PC-3 (cell line): ENCODE measurements at regions not wholly inside any gene's neighbourhood (a gene's known extent, or its start where the extent isn't known, plus 50 kb on each side); places are given as distances from the start of the nearest gene placed in this dataset.

Experiments
- ATAC-seq: fragments of 200-7000 bp; cut with Tn5 transposase; 2 replicates; pipeline ENCODE4 v1.9.1; 2020; ENCODE audit warnings: mild to moderate bottlenecking, moderate library complexity
- BruUV-seq: library from RNA; stranded (reverse); fragments of 400-500 nt; replicated peaks from 2 replicates; lab custom pipeline; 2021; lab: Mats Ljungman, UMichigan
- CTCF ChIA-PET: fragments of 300-600 bp; sonication (Branson Sonifier 250); formaldehyde crosslinking; loops from one replicate; lab custom pipeline; 2022; ENCODE audit warnings: antibody characterized with exemption; lab: Charles Lee
- POLR2A ChIA-PET: fragments of 300-600 bp; sonication (Branson Sonifier 250); formaldehyde crosslinking; loops from one replicate; lab custom pipeline; 2022; ENCODE audit warnings: antibody characterized with exemption; ENCODE audit not compliant: unreplicated experiment; lab: Charles Lee
- DNase-seq: peaks from one replicate; pipeline ENCODE4 v3.0.0-alpha.2; 2015
- H2AFZ ChIP-seq: fragments of 300-600 bp; sonication (generic); 2 replicates; pipeline ENCODE4 v1.6.0; 2016; ENCODE audit warnings: antibody characterized with exemption, low read length
- H3F3A ChIP-seq: fragments of 300-600 bp; sonication (generic); one replicate; pipeline ENCODE4 v1.6.0; 2017; ENCODE audit warnings: antibody characterized with exemption, low read length, control low read depth, mild to moderate bottlenecking; ENCODE audit not compliant: unreplicated experiment
- H3K27ac ChIP-seq: fragments of 300-600 bp; sonication (generic); 2 replicates; pipeline ENCODE4 v1.5.1; 2016; ENCODE audit warnings: mild to moderate bottlenecking, low read length
- H3K27me3 ChIP-seq: fragments of 300-600 bp; sonication (generic); 2 replicates; pipeline ENCODE4 v1.6.1; 2016; ENCODE audit warnings: low read length, mixed read lengths
- H3K36me3 ChIP-seq: fragments of 300-600 bp; sonication (generic); 2 replicates; pipeline ENCODE4 v1.6.1; 2016; ENCODE audit warnings: low read depth, mixed run types, low read length, mixed read lengths
- H3K4me1 ChIP-seq: fragments of 300-600 bp; sonication (generic); 2 replicates; pipeline ENCODE4 v1.5.1; 2016; ENCODE audit warnings: low read length; ENCODE audit not compliant: insufficient read depth
- H3K4me2 ChIP-seq: fragments of 300-600 bp; sonication (generic); 2 replicates; pipeline ENCODE4 v1.6.0; 2016; ENCODE audit warnings: low read length
- H3K4me3 ChIP-seq: fragments of 300-600 bp; sonication (generic); 2 replicates; pipeline ENCODE4 v1.5.1; 2016; ENCODE audit warnings: mild to moderate bottlenecking, low read length, mixed read lengths
- H3K79me2 ChIP-seq: fragments of 300-600 bp; sonication (generic); 2 replicates; pipeline ENCODE4 v1.6.1; 2017; ENCODE audit warnings: low read length, mixed read lengths
- H3K9ac ChIP-seq: fragments of 300-600 bp; sonication (generic); 2 replicates; pipeline ENCODE4 v1.6.0; 2016; ENCODE audit warnings: mild to moderate bottlenecking, low read length
- H3K9me2 ChIP-seq: fragments of 300-600 bp; sonication (generic); replicated peaks from 2 replicates; pipeline ENCODE4 v1.6.1; 2016; ENCODE audit warnings: mixed run types, low read length, mixed read lengths
- H3K9me3 ChIP-seq: fragments of 300-600 bp; sonication (generic); 2 replicates; pipeline ENCODE4 v1.6.1; 2016; ENCODE audit warnings: low read length, mixed read lengths
- H4K20me1 ChIP-seq: fragments of 300-600 bp; sonication (generic); 2 replicates; pipeline ENCODE4 v1.6.1; 2016; ENCODE audit warnings: low read length, mixed read lengths
- CTCF ChIP-seq: fragments of 300-600 bp; sonication (generic); conservative IDR thresholded peaks from 2 replicates; pipeline ENCODE4 v1.5.1; 2017; ENCODE audit warnings: antibody characterized with exemption, low read depth, mild to moderate bottlenecking, low read length
- EZH2 ChIP-seq: fragments of 300-600 bp; sonication (generic); IDR thresholded peaks from one replicate; pipeline ENCODE4 v1.6.1; 2017; ENCODE audit warnings: antibody characterized with exemption, mild to moderate bottlenecking, low read length; ENCODE audit not compliant: unreplicated experiment
- EZH2phosphoT487 ChIP-seq: fragments of 300-600 bp; sonication (generic); IDR thresholded peaks from 2 replicates; pipeline ENCODE4 v1.6.1; 2018; ENCODE audit warnings: mild to moderate bottlenecking, antibody characterized with exemption, low read length, borderline replicate concordance
- intact Hi-C: fragments of 100-400 bp; cut with micrococcal nuclease; formaldehyde crosslinking; loops from 2 replicates; pipeline ENCODE4 v1.9.0; 2023

GRCh38 chr7:83870515-83870914 lies 221.6 kb upstream of the SEMA3E start:
- no peaks in the 10 kb centered on the region; the same call in 1 of the 2 replicates for H3K27me3 ChIP-seq
- POLR2A ChIA-PET, result no interaction called here
- no peak overlapping the region for H3K4me3 ChIP-seq
- H3K79me2 ChIP-seq, result no peaks in the 10 kb centered on the region
- H3K27ac ChIP-seq, result no peak overlapping the region
- ATAC-seq, result no peak
- H2AFZ ChIP-seq, result no peak overlapping the region
- no peak overlapping the region for H3K4me2 ChIP-seq
- no peaks in the 10 kb centered on the region for H3F3A ChIP-seq
- no peak overlapping the region for H3K9ac ChIP-seq
- no TSS peak for BruUV-seq
- intact Hi-C loops, result no loop called here
- TF ChIP-seq CTCF (no peak), EZH2 (no peak), EZH2phosphoT487 (no peak)
- H3K4me1 ChIP-seq, result no peaks in the 10 kb centered on the region
- no peaks in the 10 kb centered on the region for H3K9me3 ChIP-seq
- no peaks in the 10 kb centered on the region for H3K36me3 ChIP-seq
- H4K20me1 ChIP-seq, result no peaks in the 10 kb centered on the region
- no peak for DNase-seq
- CTCF ChIA-PET, result no interaction called here
- H3K9me2 ChIP-seq, result no peaks in the 10 kb centered on the region

GRCh38 chr7:83866582-83866981 lies 217.6 kb upstream of the SEMA3E start:
- CTCF ChIA-PET, result no interaction called here
- H3K27me3 ChIP-seq, result no peaks in the 10 kb centered on the region; the same call in 1 of the 2 replicates
- no peaks in the 10 kb centered on the region for H4K20me1 ChIP-seq
- no peak overlapping the region for H3K4me2 ChIP-seq
- no peak for ATAC-seq
- no peak overlapping the region for H2AFZ ChIP-seq
- no peaks in the 10 kb centered on the region for H3K4me1 ChIP-seq
- no peak for DNase-seq
- H3K9me2 ChIP-seq, result no peaks in the 10 kb centered on the region
- H3K27ac ChIP-seq, result no peak overlapping the region
- no peaks in the 10 kb centered on the region for H3K36me3 ChIP-seq
- no peaks in the 10 kb centered on the region for H3K9me3 ChIP-seq
- H3K9ac ChIP-seq, result no peak overlapping the region
- POLR2A ChIA-PET, result no interaction called here
- H3K79me2 ChIP-seq, result no peaks in the 10 kb centered on the region
- H3K4me3 ChIP-seq, result no peak overlapping the region
- no TSS peak for BruUV-seq
- intact Hi-C loops, result no loop called here
- H3F3A ChIP-seq, result no peaks in the 10 kb centered on the region
- TF ChIP-seq EZH2phosphoT487, result no peak
- TF ChIP-seq EZH2, result no peak
- no peak for TF ChIP-seq CTCF

GRCh38 chr7:83864551-83864950 lies 215.6 kb upstream of the SEMA3E start:
- CTCF ChIA-PET, result no interaction called here
- Histone ChIP-seq H3F3A (no peaks in the 10 kb centered on the region), H3K4me3 (no peak overlapping the region), H3K36me3 (no peaks in the 10 kb centered on the region), H3K9me3 (no peaks in the 10 kb centered on the region), H3K27me3 (no peaks in the 10 kb centered on the region; the same call in 1 of the 2 replicates), H3K9ac (no peak overlapping the region), H3K27ac (no peak overlapping the region), H2AFZ (no peak overlapping the region), H3K4me2 (no peak overlapping the region), H3K79me2 (no peaks in the 10 kb centered on the region), H3K9me2 (no peaks in the 10 kb centered on the region), H4K20me1 (no peaks in the 10 kb centered on the region), H3K4me1 (no peaks in the 10 kb centered on the region)
- POLR2A ChIA-PET, result no interaction called here
- DNase-seq (no peak), ATAC-seq (no peak)
- intact Hi-C loops, result no loop called here
- TF ChIP-seq EZH2 (no peak), CTCF (no peak), EZH2phosphoT487 (no peak)
- no TSS peak for BruUV-seq
